KMS-11 (cell line): ENCODE measurements at regions not wholly inside any gene's neighbourhood (a gene's known extent, or its start where the extent isn't known, plus 50 kb on each side); places are given as distances from the start of the nearest gene placed in this dataset.

Source experiments
- H2AFZ ChIP-seq: fragments of 200-600 bp; sonication (generic); 2 replicates; pipeline ENCODE4 v1.6.1; 2016; ENCODE audit warnings: antibody characterized with exemption, mixed run types, low read depth
- H3K27ac ChIP-seq: fragments of 200-600 bp; sonication (generic); 2 replicates; pipeline ENCODE4 v1.6.1; 2016; ENCODE audit warnings: mild to moderate bottlenecking, mixed run types
- H3K27me3 ChIP-seq: fragments of 200-600 bp; sonication (generic); 2 replicates; pipeline ENCODE4 v1.6.1; 2017; ENCODE audit warnings: mild to moderate bottlenecking, low read depth, mixed run types, moderate library complexity; ENCODE audit not compliant: insufficient read depth
- H3K36me3 ChIP-seq: fragments of 200-600 bp; sonication (generic); 2 replicates; pipeline ENCODE4 v1.6.1; 2017; ENCODE audit warnings: mild to moderate bottlenecking, mixed run types; ENCODE audit not compliant: insufficient read depth
- H3K4me1 ChIP-seq: fragments of 200-600 bp; sonication (generic); 2 replicates; pipeline ENCODE4 v1.6.1; 2016; ENCODE audit warnings: mild to moderate bottlenecking, low read depth, mixed run types; ENCODE audit not compliant: poor library complexity, severe bottlenecking
- H3K4me2 ChIP-seq: fragments of 200-600 bp; sonication (generic); 2 replicates; pipeline ENCODE4 v1.7.0; 2016; ENCODE audit warnings: mild to moderate bottlenecking, mixed run types
- H3K4me3 ChIP-seq: fragments of 200-600 bp; sonication (generic); IDR thresholded peaks from 2 replicates; pipeline ENCODE4 v1.6.1; 2017; ENCODE audit warnings: low read depth, low read length, mixed read lengths; ENCODE audit not compliant: insufficient read depth
- H3K79me2 ChIP-seq: fragments of 200-600 bp; sonication (generic); 2 replicates; pipeline ENCODE4 v1.6.1; 2016; ENCODE audit warnings: low read depth, mixed run types; ENCODE audit not compliant: insufficient read depth
- H3K9ac ChIP-seq: fragments of 200-600 bp; sonication (generic); 2 replicates; pipeline ENCODE4 v1.6.1; 2016; ENCODE audit warnings: mild to moderate bottlenecking, mixed run types
- H4K20me1 ChIP-seq: fragments of 200-600 bp; sonication (generic); 2 replicates; pipeline ENCODE4 v1.6.1; 2016; ENCODE audit warnings: mild to moderate bottlenecking, mixed run types; ENCODE audit not compliant: insufficient read depth
- TF ChIP-seq, protein P1 (sequence below): fragments of 200-600 bp; sonication (generic); conservative IDR thresholded peaks from 2 replicates; pipeline ENCODE4 v1.6.1; 2017; ENCODE audit warnings: low read depth, mild to moderate bottlenecking, antibody characterized with exemption, low read length, moderate library complexity, mixed read lengths

DNA sequence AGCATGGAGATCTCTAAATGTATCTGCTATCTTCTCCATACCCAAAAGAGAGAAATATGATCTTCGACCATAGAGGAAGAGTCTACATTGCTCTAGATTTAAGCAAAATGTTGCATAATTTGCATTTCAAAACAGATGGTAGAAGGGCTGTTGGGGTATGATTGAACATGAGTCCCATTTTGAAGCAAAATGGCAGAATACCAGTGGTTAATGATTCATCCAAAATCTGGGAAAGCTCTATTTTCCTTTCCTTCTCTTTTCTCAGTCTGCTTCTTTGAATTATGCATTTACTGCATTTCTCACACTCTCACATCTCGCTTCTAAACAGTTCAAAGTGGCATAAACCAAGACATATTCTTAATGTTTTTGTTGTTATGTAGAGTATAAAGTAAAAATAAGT lies 178.5 kb downstream of the MACC1 start:
- Histone ChIP-seq H2AFZ (no peak overlapping the region), H3K27me3 (no peaks in the 10 kb centered on the region), H4K20me1 (no peaks in the 10 kb centered on the region), H3K4me3 (no peak overlapping the region), H3K79me2 (no peaks in the 10 kb centered on the region), H3K4me1 (no peaks in the 10 kb centered on the region), H3K4me2 (no peak overlapping the region), H3K27ac (no peak overlapping the region), H3K36me3 (no peaks in the 10 kb centered on the region), H3K9ac (no peak overlapping the region)
- TF ChIP-seq, protein P1, sequence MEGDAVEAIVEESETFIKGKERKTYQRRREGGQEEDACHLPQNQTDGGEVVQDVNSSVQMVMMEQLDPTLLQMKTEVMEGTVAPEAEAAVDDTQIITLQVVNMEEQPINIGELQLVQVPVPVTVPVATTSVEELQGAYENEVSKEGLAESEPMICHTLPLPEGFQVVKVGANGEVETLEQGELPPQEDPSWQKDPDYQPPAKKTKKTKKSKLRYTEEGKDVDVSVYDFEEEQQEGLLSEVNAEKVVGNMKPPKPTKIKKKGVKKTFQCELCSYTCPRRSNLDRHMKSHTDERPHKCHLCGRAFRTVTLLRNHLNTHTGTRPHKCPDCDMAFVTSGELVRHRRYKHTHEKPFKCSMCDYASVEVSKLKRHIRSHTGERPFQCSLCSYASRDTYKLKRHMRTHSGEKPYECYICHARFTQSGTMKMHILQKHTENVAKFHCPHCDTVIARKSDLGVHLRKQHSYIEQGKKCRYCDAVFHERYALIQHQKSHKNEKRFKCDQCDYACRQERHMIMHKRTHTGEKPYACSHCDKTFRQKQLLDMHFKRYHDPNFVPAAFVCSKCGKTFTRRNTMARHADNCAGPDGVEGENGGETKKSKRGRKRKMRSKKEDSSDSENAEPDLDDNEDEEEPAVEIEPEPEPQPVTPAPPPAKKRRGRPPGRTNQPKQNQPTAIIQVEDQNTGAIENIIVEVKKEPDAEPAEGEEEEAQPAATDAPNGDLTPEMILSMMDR = no peak

DNA sequence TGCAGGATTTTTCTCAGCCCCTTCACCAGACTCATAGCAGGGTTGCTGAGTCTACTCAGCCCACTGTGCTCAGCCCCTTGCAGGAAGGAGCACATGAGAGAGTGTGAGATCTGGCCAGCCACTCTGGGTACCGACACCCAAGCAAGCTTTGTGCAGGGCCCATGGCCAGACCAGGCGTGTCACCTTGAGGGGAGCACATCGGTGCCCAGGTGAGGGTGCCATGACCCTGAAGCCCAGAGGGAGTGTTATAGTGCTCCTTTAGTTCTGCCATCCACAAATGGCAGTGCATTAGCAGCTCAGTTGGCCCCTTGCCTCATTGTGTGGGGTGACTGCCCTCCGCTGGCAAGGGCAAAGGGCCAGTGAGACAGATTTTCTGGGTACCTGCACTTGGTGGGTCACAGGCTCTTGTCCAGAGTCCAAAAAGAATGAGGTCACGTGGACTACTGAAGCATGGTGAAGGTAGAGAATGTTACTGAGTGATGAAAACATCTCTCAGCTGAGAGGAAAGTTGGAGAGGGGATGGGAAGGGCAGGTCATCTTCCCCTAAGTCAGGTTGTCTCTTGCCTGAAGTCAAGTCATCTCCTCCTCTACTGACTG lies 181.8 kb downstream of the MACC1 start:
- Histone ChIP-seq H3K79me2 (no peaks in the 10 kb centered on the region), H3K4me1 (peaks cover 16% of the 10 kb centered on the region), H2AFZ (no peak overlapping the region), H3K4me3 (no peak overlapping the region), H3K4me2 (no peak overlapping the region), H3K27ac (no peak overlapping the region), H4K20me1 (no peaks in the 10 kb centered on the region), H3K9ac (no peak overlapping the region), H3K36me3 (no peaks in the 10 kb centered on the region), H3K27me3 (no peaks in the 10 kb centered on the region)
- TF ChIP-seq, protein P1 = no peak

DNA sequence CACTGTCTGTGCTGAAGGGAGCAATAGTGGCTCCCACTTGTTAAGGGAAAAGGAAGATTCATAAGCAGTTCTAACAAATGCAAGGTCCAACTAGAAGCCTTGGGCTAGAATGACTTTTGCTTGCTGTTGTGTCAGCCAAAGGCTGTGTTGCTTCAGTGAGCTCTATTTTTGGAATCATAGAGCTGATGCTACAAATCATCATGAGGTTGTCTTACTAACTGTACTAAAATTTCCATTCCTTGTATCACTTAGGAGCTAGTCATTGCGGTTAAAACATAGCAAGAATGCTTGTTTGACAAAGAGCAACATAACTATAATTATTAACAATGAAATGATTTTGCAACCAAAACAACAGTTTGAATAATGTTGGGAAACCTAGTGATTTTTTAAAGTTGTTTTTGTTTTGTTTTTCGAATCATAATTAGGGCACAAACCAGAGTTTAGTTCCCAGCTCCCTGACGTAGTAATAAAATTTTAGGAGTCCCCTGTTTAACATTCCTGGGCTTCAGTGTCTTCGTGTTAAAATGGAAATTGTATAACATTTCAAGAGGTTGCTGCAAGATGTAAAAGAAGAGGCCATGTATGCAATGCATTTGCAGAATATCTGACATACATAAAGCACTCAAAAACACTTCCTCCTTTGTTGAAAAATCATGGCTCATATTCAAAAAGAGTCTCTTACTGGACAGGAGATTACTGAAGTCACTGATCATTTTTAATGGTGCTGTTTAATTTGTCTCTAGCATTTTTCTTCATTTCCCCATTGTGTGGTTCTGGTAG lies 183.4 kb downstream of the MACC1 start:
- Histone ChIP-seq H4K20me1 (no peaks in the 10 kb centered on the region), H3K4me1 (peaks cover 23% of the 10 kb centered on the region), H3K36me3 (no peaks in the 10 kb centered on the region), H3K27me3 (no peaks in the 10 kb centered on the region), H3K79me2 (no peaks in the 10 kb centered on the region), H3K9ac (no peak overlapping the region), H3K4me3 (no peak overlapping the region), H3K4me2 (no peak overlapping the region), H3K27ac (no peak overlapping the region), H2AFZ (no peak overlapping the region)
- TF ChIP-seq, protein P1 = no peak

DNA sequence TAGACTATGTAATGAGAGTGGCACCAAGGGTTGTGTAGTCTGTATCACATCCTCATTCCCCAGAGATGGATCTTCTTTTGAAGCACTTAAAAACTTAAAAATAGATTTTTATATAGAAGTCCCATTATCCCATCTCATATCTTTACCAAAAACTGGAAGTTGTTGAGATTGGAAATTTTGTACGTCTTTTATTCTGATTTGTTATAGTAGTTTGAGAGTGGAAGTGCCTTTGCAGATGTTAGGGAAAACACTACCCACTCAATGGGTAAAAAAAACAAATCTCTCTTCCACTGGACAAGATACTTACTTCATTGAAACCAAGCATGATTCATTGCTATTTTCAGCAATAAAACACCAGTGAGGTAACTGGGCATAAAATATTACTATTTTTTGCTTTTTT lies 184.4 kb downstream of the MACC1 start:
- Histone ChIP-seq H2AFZ (no peak overlapping the region), H4K20me1 (no peaks in the 10 kb centered on the region), H3K4me3 (no peak overlapping the region), H3K36me3 (no peaks in the 10 kb centered on the region), H3K4me1 (peaks cover 23% of the 10 kb centered on the region), H3K79me2 (no peaks in the 10 kb centered on the region), H3K9ac (no peak overlapping the region), H3K27me3 (no peaks in the 10 kb centered on the region), H3K27ac (no peak overlapping the region), H3K4me2 (no peak overlapping the region)
- TF ChIP-seq, protein P1 = no peak
